ENCODE measurements at regions not wholly inside any gene's neighbourhood (a gene's known extent, or its start where the extent isn't known, plus 50 kb on each side); places are given as distances from the start of the nearest gene placed in this dataset.

GRCh38 chr12:23002381-23002780 lies 377.4 kb downstream of the ETNK1 start:
- H2AFZ ChIP-seq (ENCODE audit: low read length) = no peak overlapping the region
- no peaks in the 10 kb centered on the region for H3K4me1 ChIP-seq (ENCODE audit: insufficient read depth, low read length)
- no peak overlapping the region for H3K9ac ChIP-seq (ENCODE audit: extremely low read depth, insufficient read length, low read length)
- H2BK5ac ChIP-seq (ENCODE audit: insufficient read length, low read length) = no peak overlapping the region
- no peak overlapping the region for H3K27ac ChIP-seq (ENCODE audit: insufficient read length, low read depth, low read length)
- H3K27ac Mint-ChIP-seq = peak overlapping the region in 1 of 3 experiments; percentile 59; a peak in 2 of 7 replicates
- DNase-seq = no peak
- no CpG with 5 or more reads among the region's 7 CpGs for WGBS (ENCODE audit: extremely low coverage, insufficient read length, low lambda C conversion rate)
- H3K14ac ChIP-seq (ENCODE audit: insufficient read depth, low read length) = no peak overlapping the region
- no peak overlapping the region for H4K5ac ChIP-seq (ENCODE audit: insufficient read length, low read depth, low read length)
- H3K4me1 Mint-ChIP-seq = peaks cover 6 to 12% of the 10 kb centered on the region in 2 experiments; a peak in 3 of 4 replicates
- no peak overlapping the region for H3T11ph ChIP-seq (ENCODE audit: low read length)
- no peaks in the 10 kb centered on the region for H3K9me3 ChIP-seq (ENCODE audit: control insufficient read depth, low read depth, low read length)
- H3K79me2 ChIP-seq (ENCODE audit: insufficient read depth, low read length) = no peaks in the 10 kb centered on the region
- no peak overlapping the region for H3K4me2 ChIP-seq (ENCODE audit: insufficient read depth, insufficient read length, low read length)
- H4K8ac ChIP-seq (replicated peaks; ENCODE audit: insufficient read length, low read depth, low read length) = no peak overlapping the region
- H3K23me2 ChIP-seq (ENCODE audit: insufficient read length, low read depth, low read length, poor library complexity, severe bottlenecking) = no peaks in the 10 kb centered on the region
- H2BK15ac ChIP-seq (ENCODE audit: low read depth, low read length) = no peak overlapping the region
- peaks cover 12 to 13% of the 10 kb centered on the region in 2 experiments; a peak in 4 of 5 replicates for H3K9me3 Mint-ChIP-seq
- H2BK12ac ChIP-seq (ENCODE audit: insufficient read length, low read depth, low read length) = no peak overlapping the region
- TF ChIP-seq CTCF (conservative IDR thresholded peaks at IDR 0.05) = no peak
- H3K4me3 Mint-ChIP-seq = no peak overlapping the region
- no peak overlapping the region for H2BK120ac ChIP-seq (ENCODE audit: low read depth, low read length, poor library complexity, severe bottlenecking)
- H3K27me3 Mint-ChIP-seq (ENCODE audit: low read depth) = no peaks in the 10 kb centered on the region
- H3K56ac ChIP-seq (ENCODE audit: insufficient read length, low read depth, low read length) = no peak overlapping the region
- H3K36me3 Mint-ChIP-seq (ENCODE audit: insufficient read depth in 1 of 3, low read depth in 3 of 3) = peaks cover 7 to 22% (median 8%) of the 10 kb centered on the region in 3 experiments; a peak in 5 of 7 replicates
- no peak overlapping the region for H2AK5ac ChIP-seq (ENCODE audit: insufficient read length, low read length)
- no peaks in the 10 kb centered on the region for H4K20me1 ChIP-seq (ENCODE audit: control insufficient read depth, insufficient read depth, insufficient read length)
- no peak overlapping the region for H3K18ac ChIP-seq (ENCODE audit: insufficient read length, low read depth, low read length)
- H3K4ac ChIP-seq (ENCODE audit: low read depth, low read length) = no peak overlapping the region
- no peak overlapping the region for H2BK20ac ChIP-seq (ENCODE audit: low read depth, low read length, poor library complexity, severe bottlenecking)
- no peak overlapping the region for H3K23ac ChIP-seq (ENCODE audit: insufficient read length, low read depth, low read length)
- H4K91ac ChIP-seq (ENCODE audit: insufficient read length, low read depth, low read length) = no peak overlapping the region
- H3K27me3 ChIP-seq (ENCODE audit: insufficient read depth, low read length) = no peaks in the 10 kb centered on the region
- H3K79me1 ChIP-seq (ENCODE audit: insufficient read depth, low read depth, low read length, poor library complexity, severe bottlenecking) = no peaks in the 10 kb centered on the region
